ENCODE measurements at regions not wholly inside any gene's neighbourhood (a gene's known extent, or its start where the extent isn't known, plus 50 kb on each side); places are given as distances from the start of the nearest gene placed in this dataset.
A peak's percentile ranks its signal among the peaks of the same experiment; 100 is the strongest.
"Not testable (repeated sequence)": the region's sequence is repeated elsewhere in the genome, so short reads cannot be mapped to it uniquely, and the experiment has no call there.

DNA sequence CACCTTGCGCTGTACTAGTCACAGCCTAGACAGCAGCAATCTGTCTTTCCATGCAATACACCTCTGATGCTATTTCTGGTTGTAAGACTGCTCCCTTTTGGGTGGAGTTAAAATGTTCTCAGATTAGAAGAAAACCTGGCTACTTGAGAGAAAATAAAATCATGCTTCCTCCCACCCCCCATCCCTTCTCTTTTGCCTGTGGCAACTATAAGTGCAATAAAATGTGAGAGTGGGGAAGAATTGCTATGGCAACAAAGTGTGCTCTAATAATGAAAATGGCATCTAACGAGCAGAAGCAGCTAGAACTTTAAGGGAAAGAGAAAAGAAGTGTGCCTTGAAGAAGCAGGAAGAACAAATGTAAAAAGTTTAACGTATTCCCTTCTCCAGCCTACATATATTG is 464.2 kb upstream of the FSHR start:
- no peak for DNase-seq (ENCODE audit: extremely low spot score)
- ChIA-PET CTCF (no interaction called here), POLR2A (no interaction called here)
- TF ChIP-seq FOXA1 (IDR thresholded peaks at IDR 0.05) (no peak), HDGF (IDR thresholded peaks at IDR 0.05; ENCODE audit: borderline replicate concordance) (no peak), FOXK2 (IDR thresholded peaks at IDR 0.05) (no peak), ZNF384 (IDR thresholded peaks at IDR 0.05) (no peak), FOXM1 (IDR thresholded peaks at IDR 0.05; ENCODE audit: borderline replicate concordance) (no peak), BHLHE40 (IDR thresholded peaks at IDR 0.05; ENCODE audit: borderline replicate concordance) (no peak), CTBP1 (IDR thresholded peaks at IDR 0.05; ENCODE audit: borderline replicate concordance) (no peak)

- CTCF ChIA-PET, result interaction anchor here (0.6 to 1.3 kb wide), 4 partner anchors 9 to 786 kb away, joined by 3 to 5 read pairs (median 3); no protein-coding TSS in a partner anchor
- no peak for TF ChIP-seq SUZ12 (IDR thresholded peaks at IDR 0.05)
- TF ChIP-seq, protein P1, sequence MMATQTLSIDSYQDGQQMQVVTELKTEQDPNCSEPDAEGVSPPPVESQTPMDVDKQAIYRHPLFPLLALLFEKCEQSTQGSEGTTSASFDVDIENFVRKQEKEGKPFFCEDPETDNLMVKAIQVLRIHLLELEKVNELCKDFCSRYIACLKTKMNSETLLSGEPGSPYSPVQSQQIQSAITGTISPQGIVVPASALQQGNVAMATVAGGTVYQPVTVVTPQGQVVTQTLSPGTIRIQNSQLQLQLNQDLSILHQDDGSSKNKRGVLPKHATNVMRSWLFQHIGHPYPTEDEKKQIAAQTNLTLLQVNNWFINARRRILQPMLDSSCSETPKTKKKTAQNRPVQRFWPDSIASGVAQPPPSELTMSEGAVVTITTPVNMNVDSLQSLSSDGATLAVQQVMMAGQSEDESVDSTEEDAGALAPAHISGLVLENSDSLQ (IDR thresholded peaks at IDR 0.05), result no peak
- TF ChIP-seq SP1 (IDR thresholded peaks at IDR 0.05), result no peak
- no peak for TF ChIP-seq ARNT (IDR thresholded peaks at IDR 0.05)
- TF ChIP-seq CTBP1 (IDR thresholded peaks at IDR 0.05; ENCODE audit: borderline replicate concordance), result no peak
- no peak for TF ChIP-seq FOXA1 (IDR thresholded peaks at IDR 0.05)
- TF ChIP-seq L3MBTL2 (conservative IDR thresholded peaks at IDR 0.05), result no peak
- no peak for TF ChIP-seq HDGF (IDR thresholded peaks at IDR 0.05; ENCODE audit: borderline replicate concordance)
- TF ChIP-seq TARDBP (IDR thresholded peaks at IDR 0.05), result no peak
- no peak for TF ChIP-seq NFRKB (IDR thresholded peaks at IDR 0.05)
- TF ChIP-seq LEF1 (IDR thresholded peaks at IDR 0.05; ENCODE audit: borderline replicate concordance), result no peak
- POLR2A ChIA-PET, result no interaction called here
- peak; percentile 23 for DNase-seq (ENCODE audit: extremely low spot score)
Measured at GRCh38 chr2:49616800-49617199, 462.5 kb upstream of the FSHR start.

DNA sequence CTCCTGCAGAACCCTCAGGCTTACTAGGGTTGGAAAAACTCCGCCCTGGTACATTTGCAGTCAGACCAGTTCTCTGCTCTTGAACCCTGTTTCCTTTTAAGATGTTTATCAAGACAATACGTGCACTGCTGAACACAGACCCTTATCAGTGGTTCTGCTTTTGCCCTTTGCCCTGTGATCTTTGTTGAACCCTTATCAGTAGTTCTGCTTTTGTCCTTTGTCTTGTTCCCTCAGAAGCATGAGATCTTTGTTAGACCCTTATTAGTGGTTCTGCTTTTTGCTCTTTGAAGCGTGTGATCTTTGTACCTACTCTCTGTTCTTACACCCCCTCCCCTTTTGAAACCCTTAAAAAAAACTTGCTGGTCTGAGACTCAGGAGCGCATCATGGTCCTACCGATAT is 457.5 kb upstream of the FSHR start:
- DNase-seq (ENCODE audit: extremely low spot score); CTCF ChIA-PET; POLR2A ChIA-PET: not testable (repeated sequence)

GRCh38 chr2:49600524-49600923 is 446.2 kb upstream of the FSHR start:
- ChIA-PET POLR2A (no interaction called here), CTCF (no interaction called here)
- no peak for TF ChIP-seq ELF4 (IDR thresholded peaks at IDR 0.05)
- DNase-seq (ENCODE audit: extremely low spot score), result no peak

GRCh38 chr2:49598231-49598630 is 443.9 kb upstream of the FSHR start:
- TF ChIP-seq FOXM1 (IDR thresholded peaks at IDR 0.05; ENCODE audit: borderline replicate concordance) (no peak), LEF1 (IDR thresholded peaks at IDR 0.05; ENCODE audit: borderline replicate concordance) (no peak), NFRKB (IDR thresholded peaks at IDR 0.05) (no peak), TARDBP (IDR thresholded peaks at IDR 0.05) (no peak), ELF4 (IDR thresholded peaks at IDR 0.05) (no peak), CTBP1 (IDR thresholded peaks at IDR 0.05; ENCODE audit: borderline replicate concordance) (no peak), L3MBTL2 (conservative IDR thresholded peaks at IDR 0.05) (no peak), BHLHE40 (IDR thresholded peaks at IDR 0.05; ENCODE audit: borderline replicate concordance) (no peak), HDGF (IDR thresholded peaks at IDR 0.05; ENCODE audit: borderline replicate concordance) (no peak), SUZ12 (IDR thresholded peaks at IDR 0.05) (no peak), ARNT (IDR thresholded peaks at IDR 0.05) (no peak), ZNF384 (IDR thresholded peaks at IDR 0.05) (no peak), FOXK2 (IDR thresholded peaks at IDR 0.05) (no peak), FOXA1 (IDR thresholded peaks at IDR 0.05) (no peak), SP1 (IDR thresholded peaks at IDR 0.05) (no peak)
- TF ChIP-seq, protein P1 (IDR thresholded peaks at IDR 0.05), result no peak
- ChIA-PET POLR2A (no interaction called here), CTCF (no interaction called here)
- DNase-seq (ENCODE audit: extremely low spot score), result no peak

DNA sequence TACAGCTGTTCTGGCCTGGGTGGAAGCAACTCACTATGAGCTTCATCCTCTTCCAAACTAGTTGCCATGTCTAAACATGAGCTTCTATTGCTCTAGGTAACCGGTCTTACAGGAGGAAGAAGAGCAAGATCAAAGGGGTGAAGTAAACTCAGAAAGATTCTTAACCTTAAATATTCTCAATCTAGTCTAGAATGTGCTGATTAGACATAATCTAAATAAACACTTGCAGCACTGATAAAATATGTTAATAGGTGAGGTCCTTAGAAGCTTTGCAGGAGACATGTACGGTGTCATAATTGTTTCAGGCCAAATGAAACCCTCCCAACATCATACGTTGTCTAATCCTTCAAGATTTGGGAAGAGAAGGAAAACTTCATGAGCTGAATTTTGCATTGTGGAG is 431.6 kb upstream of the FSHR start:
- ChIA-PET CTCF (no interaction called here), POLR2A (no interaction called here)
- TF ChIP-seq ARNT (IDR thresholded peaks at IDR 0.05), result no peak
- no peak for TF ChIP-seq CTBP1 (IDR thresholded peaks at IDR 0.05; ENCODE audit: borderline replicate concordance)
- no peak for TF ChIP-seq SP1 (IDR thresholded peaks at IDR 0.05)
- no peak for TF ChIP-seq BHLHE40 (IDR thresholded peaks at IDR 0.05; ENCODE audit: borderline replicate concordance)
- no peak for TF ChIP-seq L3MBTL2 (conservative IDR thresholded peaks at IDR 0.05)
- TF ChIP-seq, protein P1 (IDR thresholded peaks at IDR 0.05), result no peak
- TF ChIP-seq HDGF (IDR thresholded peaks at IDR 0.05; ENCODE audit: borderline replicate concordance), result no peak
- TF ChIP-seq ZNF384 (IDR thresholded peaks at IDR 0.05), result no peak
- no peak for TF ChIP-seq FOXA1 (IDR thresholded peaks at IDR 0.05)
- no peak for TF ChIP-seq NFRKB (IDR thresholded peaks at IDR 0.05)
- TF ChIP-seq LEF1 (IDR thresholded peaks at IDR 0.05; ENCODE audit: borderline replicate concordance), result no peak
- no peak for TF ChIP-seq SUZ12 (IDR thresholded peaks at IDR 0.05)
- DNase-seq (ENCODE audit: extremely low spot score), result no peak

DNA sequence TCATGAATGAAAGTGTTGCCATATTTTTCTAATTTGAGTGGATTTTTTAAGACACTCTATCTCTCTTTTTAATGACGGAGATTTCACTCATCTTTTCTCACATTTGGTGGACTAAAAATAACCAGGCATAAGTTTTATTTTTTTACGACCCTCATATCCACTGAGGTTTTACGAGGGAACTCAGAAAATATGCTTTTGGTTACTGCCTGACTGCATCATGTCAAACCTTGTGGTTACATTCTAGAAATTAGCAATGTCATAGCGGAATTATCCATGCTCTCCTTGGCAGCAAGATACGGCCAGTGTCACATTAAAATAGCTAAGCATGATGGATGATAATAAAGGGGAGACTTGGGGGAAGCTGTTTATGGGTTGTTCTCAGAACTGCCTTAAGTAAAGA is 428.6 kb upstream of the FSHR start:
- no peak for DNase-seq (ENCODE audit: extremely low spot score)
- no peak for TF ChIP-seq FOXM1 (IDR thresholded peaks at IDR 0.05; ENCODE audit: borderline replicate concordance)
- no peak for TF ChIP-seq CTBP1 (IDR thresholded peaks at IDR 0.05; ENCODE audit: borderline replicate concordance)
- TF ChIP-seq FOXK2 (IDR thresholded peaks at IDR 0.05), result no peak
- TF ChIP-seq SP1 (IDR thresholded peaks at IDR 0.05), result no peak
- no peak for TF ChIP-seq ARNT (IDR thresholded peaks at IDR 0.05)
- TF ChIP-seq, protein P1 (IDR thresholded peaks at IDR 0.05), result no peak
- TF ChIP-seq TARDBP (IDR thresholded peaks at IDR 0.05), result no peak
- no peak for TF ChIP-seq BHLHE40 (IDR thresholded peaks at IDR 0.05; ENCODE audit: borderline replicate concordance)
- no peak for TF ChIP-seq L3MBTL2 (conservative IDR thresholded peaks at IDR 0.05)
- no peak for TF ChIP-seq NFRKB (IDR thresholded peaks at IDR 0.05)
- no peak for TF ChIP-seq LEF1 (IDR thresholded peaks at IDR 0.05; ENCODE audit: borderline replicate concordance)
- no peak for TF ChIP-seq HDGF (IDR thresholded peaks at IDR 0.05; ENCODE audit: borderline replicate concordance)
- CTCF ChIA-PET, result no interaction called here
- POLR2A ChIA-PET, result no interaction called here
